B cell (primary cell): ENCODE measurements at regions not wholly inside any gene's neighbourhood (a gene's known extent, or its start where the extent isn't known, plus 50 kb on each side); places are given as distances from the start of the nearest gene placed in this dataset.
"Not testable (repeated sequence)": the region's sequence is repeated elsewhere in the genome, so short reads cannot be mapped to it uniquely, and the experiment has no call there.

Experiments used
- ATAC-seq: fragments of 200-7000 bp; cut with Tn5 transposase; one replicate; pipeline ENCODE4 v1.10.0; 2021; ENCODE audit warnings: low read depth, mild to moderate bottlenecking, moderate number of reproducible peaks, moderate library complexity
- CTCF ChIA-PET: fragments of 350-600 bp; sonication (Branson Sonifier 250); formaldehyde crosslinking; loops from one replicate; lab custom pipeline; 2021; ENCODE audit warnings: antibody characterized with exemption, inconsistent platforms; lab: Charles Lee
- POLR2A ChIA-PET: fragments of 350-600 bp; sonication (Branson Sonifier 250); formaldehyde crosslinking; loops from one replicate; lab custom pipeline; 2021; ENCODE audit warnings: antibody characterized with exemption; lab: Charles Lee
- DNase-seq: peaks from one replicate; pipeline ENCODE4 v3.0.0; 2013
- H2AFZ ChIP-seq: 2 replicates; pipeline ENCODE4 v1.6.1; 2012; ENCODE audit warnings: mild to moderate bottlenecking, low read depth, low read length; ENCODE audit not compliant: insufficient read depth, poor library complexity, severe bottlenecking
- H3K27ac ChIP-seq, 2 donors: 1 replicate in 1 of 2; 2 replicates in 1 of 2; pipeline ENCODE4 v1.5.1; 2012 to 2013; ENCODE audit warnings: low read length in 2 of 2, mild to moderate bottlenecking in 2 of 2, moderate library complexity in 1 of 2
- H3K27me3 ChIP-seq, 4 experiments: fragments of 200-600 bp in 1 of 4; sonication (generic) in 1 of 4; replicated peaks in 1 of 4; 1 replicate in 2 of 4; 2 replicates in 2 of 4; pipeline versions ENCODE4 v1.6.1 to v1.7.0; 2013 to 2016; ENCODE audit warnings: low read length in 3 of 4, mild to moderate bottlenecking in 2 of 4, mixed read lengths in 1 of 4, moderate library complexity in 1 of 4; ENCODE audit not compliant: insufficient read depth in 4 of 4, control insufficient read depth in 3 of 4; ENCODE audit errors: control extremely low read depth in 1 of 4
- H3K36me3 ChIP-seq, 2 experiments: replicated peaks in 1 of 2; 1 replicate in 1 of 2; 2 replicates in 1 of 2; pipeline versions ENCODE4 v1.6.1 to v1.7.1; 2013; ENCODE audit warnings: low read length in 1 of 2; ENCODE audit not compliant: insufficient read depth in 2 of 2, control insufficient read depth in 1 of 2; ENCODE audit errors: control extremely low read depth in 1 of 2, extremely low read depth in 1 of 2
- H3K4me1 ChIP-seq, 2 donors: fragments of 200-600 bp in 1 of 2; sonication (generic) in 1 of 2; 1 replicate in 1 of 2; 2 replicates in 1 of 2; pipeline versions ENCODE4 v1.5.1 to v1.6.1; 2013 to 2017; ENCODE audit warnings: low read length in 2 of 2; ENCODE audit not compliant: control insufficient read depth in 2 of 2, insufficient read depth in 2 of 2
- H3K4me2 ChIP-seq: replicated peaks from 2 replicates; pipeline ENCODE3; 2012; ENCODE audit warnings: mild to moderate bottlenecking, low read depth, low read length; ENCODE audit not compliant: poor library complexity, severe bottlenecking
- H3K4me3 ChIP-seq, 5 experiments: fragments of 200-600 bp in 1 of 5; sonication (generic) in 1 of 5; 1 replicate in 3 of 5; 2 replicates in 2 of 5; pipeline versions ENCODE4 v1.5.1 to v1.7.0; 2011 to 2016; ENCODE audit warnings: low read length in 4 of 5, mild to moderate bottlenecking in 4 of 5, low read depth in 2 of 5, control low read depth in 1 of 5, moderate library complexity in 1 of 5; ENCODE audit not compliant: insufficient read depth in 1 of 5; ENCODE audit errors: control extremely low read depth in 1 of 5, extremely low read depth in 1 of 5
- H3K79me2 ChIP-seq: fragments of 200-600 bp; sonication (generic); one replicate; pipeline ENCODE4 v1.6.0; 2016; ENCODE audit warnings: low read length; ENCODE audit not compliant: control insufficient read depth, insufficient read depth
- H3K9ac ChIP-seq: fragments of 200-600 bp; sonication (generic); 2 replicates; pipeline ENCODE4 v1.6.1; 2017; ENCODE audit warnings: mild to moderate bottlenecking, low read length, moderate library complexity
- H3K9me3 ChIP-seq, 3 donors: one replicate each; pipeline versions ENCODE4 v1.6.1 to v1.7.1; 2013; ENCODE audit warnings: low read length in 2 of 3; ENCODE audit not compliant: control insufficient read depth in 2 of 3, insufficient read depth in 1 of 3; ENCODE audit errors: control extremely low read depth in 1 of 3
- H4K20me1 ChIP-seq: 2 replicates; pipeline ENCODE4 v1.6.0; 2012; ENCODE audit warnings: mild to moderate bottlenecking, low read length; ENCODE audit not compliant: insufficient read depth, control insufficient read depth, poor library complexity, severe bottlenecking
- H3K27ac Mint-ChIP-seq: one replicate; pipeline ENCODE4 v1.8.0; 2021; ENCODE audit warnings: mixed read lengths
- H3K27me3 Mint-ChIP-seq: one replicate; pipeline ENCODE4 v1.8.0; 2021; ENCODE audit warnings: mixed read lengths
- H3K4me1 Mint-ChIP-seq: one replicate; pipeline ENCODE4 v1.8.0; 2021; ENCODE audit warnings: mixed read lengths
- H3K4me3 Mint-ChIP-seq: one replicate; pipeline ENCODE4 v1.8.0; 2021; ENCODE audit warnings: mixed read lengths
- H3K9me3 Mint-ChIP-seq: one replicate; pipeline ENCODE4 v1.8.0; 2022; ENCODE audit warnings: mixed read lengths; ENCODE audit not compliant: insufficient read depth
- EZH2 ChIP-seq: IDR thresholded peaks from 2 replicates; pipeline ENCODE4 v1.6.1; 2012; ENCODE audit warnings: borderline replicate concordance, low read depth, mild to moderate bottlenecking, moderate library complexity, low read length; ENCODE audit not compliant: insufficient read depth, poor library complexity, severe bottlenecking
- WGBS: methylation state at CpG from one replicate; pipeline ENCODE4 v1.1.5; 2013; ENCODE audit warnings: missing lambda C conversion rate; ENCODE audit not compliant: insufficient coverage; 5-methylcytosine and 5-hydroxymethylcytosine counted together
- intact Hi-C: fragments of 100-400 bp; cut with micrococcal nuclease; formaldehyde crosslinking; loops from one replicate; pipeline ENCODE4 v1.10.0; 2022
- TF ChIP-seq, protein P1 (sequence below): fragments of 200-600 bp; IDR thresholded peaks from one replicate; pipeline ENCODE4 v1.8.0; 2022; ENCODE audit warnings: antibody characterized with exemption, mild to moderate bottlenecking

DNA sequence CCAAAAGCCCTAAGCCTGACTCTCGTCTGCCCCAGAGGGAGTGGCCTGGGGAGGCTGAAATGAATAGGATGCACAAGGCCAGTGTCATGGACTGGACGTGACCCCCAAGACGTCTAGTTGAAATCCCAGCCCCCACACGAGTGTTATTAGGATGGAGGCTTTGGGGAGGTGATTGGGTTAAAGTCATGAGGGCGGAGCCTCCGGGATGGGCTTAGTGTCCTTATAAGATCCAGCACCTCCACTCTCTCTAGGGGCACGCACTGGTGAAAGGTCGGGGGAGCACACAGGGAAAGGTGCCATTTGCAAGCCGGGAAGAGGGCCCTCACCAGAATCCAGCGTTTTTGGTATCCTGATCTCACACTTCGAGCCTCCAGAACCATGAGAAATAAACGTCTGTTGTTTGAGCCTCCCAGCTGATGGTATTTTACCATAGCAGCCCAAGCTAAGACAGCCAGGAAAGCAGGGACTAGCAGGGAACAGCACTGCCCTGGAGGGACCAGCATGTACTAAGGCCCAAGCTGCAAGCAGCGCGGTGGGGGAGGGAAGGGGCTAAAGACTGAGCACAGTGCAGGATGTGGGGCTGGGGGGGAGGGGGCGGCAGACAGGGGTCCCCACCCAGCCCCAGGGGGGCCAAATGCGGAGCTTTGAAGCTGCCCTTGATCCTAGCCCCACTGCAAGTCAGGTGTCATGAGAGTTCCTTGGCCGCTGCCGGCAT, 78.3 kb upstream of the NCOR2 start:
- no peaks in the 10 kb centered on the region for H3K27me3 Mint-ChIP-seq
- H3K4me1 Mint-ChIP-seq, result peaks cover 13% of the 10 kb centered on the region
- no peak overlapping the region for H3K27ac ChIP-seq
- ChIA-PET POLR2A (no interaction called here), CTCF (no interaction called here)
- peak overlapping the region; percentile 71 for H2AFZ ChIP-seq
- H3K27me3 ChIP-seq, result no peaks in the 10 kb centered on the region
- ATAC-seq, result no peak
- no peak overlapping the region for H3K27ac Mint-ChIP-seq
- TF ChIP-seq EZH2, result no peak
- TF ChIP-seq, protein P1, sequence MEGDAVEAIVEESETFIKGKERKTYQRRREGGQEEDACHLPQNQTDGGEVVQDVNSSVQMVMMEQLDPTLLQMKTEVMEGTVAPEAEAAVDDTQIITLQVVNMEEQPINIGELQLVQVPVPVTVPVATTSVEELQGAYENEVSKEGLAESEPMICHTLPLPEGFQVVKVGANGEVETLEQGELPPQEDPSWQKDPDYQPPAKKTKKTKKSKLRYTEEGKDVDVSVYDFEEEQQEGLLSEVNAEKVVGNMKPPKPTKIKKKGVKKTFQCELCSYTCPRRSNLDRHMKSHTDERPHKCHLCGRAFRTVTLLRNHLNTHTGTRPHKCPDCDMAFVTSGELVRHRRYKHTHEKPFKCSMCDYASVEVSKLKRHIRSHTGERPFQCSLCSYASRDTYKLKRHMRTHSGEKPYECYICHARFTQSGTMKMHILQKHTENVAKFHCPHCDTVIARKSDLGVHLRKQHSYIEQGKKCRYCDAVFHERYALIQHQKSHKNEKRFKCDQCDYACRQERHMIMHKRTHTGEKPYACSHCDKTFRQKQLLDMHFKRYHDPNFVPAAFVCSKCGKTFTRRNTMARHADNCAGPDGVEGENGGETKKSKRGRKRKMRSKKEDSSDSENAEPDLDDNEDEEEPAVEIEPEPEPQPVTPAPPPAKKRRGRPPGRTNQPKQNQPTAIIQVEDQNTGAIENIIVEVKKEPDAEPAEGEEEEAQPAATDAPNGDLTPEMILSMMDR, result no peak
- no peak overlapping the region for H3K9ac ChIP-seq
- H3K9me3 Mint-ChIP-seq, result peaks cover 8% of the 10 kb centered on the region
- peaks cover 1 to 18% (median 9%) of the 10 kb centered on the region in 3 donors for H3K9me3 ChIP-seq
- peak overlapping the region; percentile 60 for H3K4me2 ChIP-seq
- DNase-seq, result no peak
- no peak overlapping the region for H3K4me3 ChIP-seq
- H3K4me1 ChIP-seq, result peaks cover 3 to 7% of the 10 kb centered on the region in 2 donors
- H3K4me3 Mint-ChIP-seq, result no peak overlapping the region
- H4K20me1 ChIP-seq, result no peaks in the 10 kb centered on the region
- no peaks in the 10 kb centered on the region for H3K79me2 ChIP-seq
- H3K36me3 ChIP-seq, result no peaks in the 10 kb centered on the region
- WGBS, result 88% methylated on average over 12 of the region's 18 CpGs
- intact Hi-C loops, result no loop called here

DNA sequence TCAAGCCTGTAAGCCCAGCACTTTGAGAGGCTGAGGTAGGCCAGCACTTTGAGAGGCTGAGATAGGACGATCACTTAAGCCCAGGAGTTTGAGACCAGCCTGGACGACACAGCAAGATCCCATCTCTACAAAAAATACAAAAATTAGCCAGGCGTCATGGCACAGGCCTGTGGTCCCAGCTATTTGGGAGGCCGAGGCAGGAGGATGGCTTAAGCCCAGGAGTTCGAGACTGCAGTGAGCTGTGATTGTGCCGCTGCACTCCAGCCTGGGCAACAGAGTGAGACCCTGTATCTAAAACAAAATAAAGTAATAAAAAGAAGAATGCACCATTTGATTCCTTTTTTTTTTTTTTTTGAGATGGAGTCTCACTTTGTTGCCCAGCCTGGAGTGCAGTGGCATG, 76.4 kb upstream of the NCOR2 start:
- H3K4me3 ChIP-seq, intact Hi-C loops, CTCF ChIA-PET, H3K27me3 ChIP-seq, H3K79me2 ChIP-seq, ATAC-seq, H2AFZ ChIP-seq, H3K9me3 ChIP-seq, H3K27me3 Mint-ChIP-seq, H3K4me2 ChIP-seq, H4K20me1 ChIP-seq, POLR2A ChIA-PET, H3K36me3 ChIP-seq, H3K27ac Mint-ChIP-seq, DNase-seq, H3K4me1 ChIP-seq, H3K9me3 Mint-ChIP-seq, H3K4me3 Mint-ChIP-seq, H3K27ac ChIP-seq, H3K9ac ChIP-seq: not testable (repeated sequence)
- WGBS, result 96% methylated on average over 4 of the region's 6 CpGs
- peaks cover 13% of the 10 kb centered on the region for H3K4me1 Mint-ChIP-seq
